NCI-H146 treated with DMSO at 0.1 percent for 48 hours (cell line): ENCODE measurements at regions not wholly inside any gene's neighbourhood (a gene's known extent, or its start where the extent isn't known, plus 50 kb on each side); places are given as distances from the start of the nearest gene placed in this dataset.
"Not testable (repeated sequence)": the region's sequence is repeated elsewhere in the genome, so short reads cannot be mapped to it uniquely, and the experiment has no call there.

ENCODE experiments used
- DNase-seq: peaks from one replicate; lab custom pipeline; 2025; ENCODE audit not compliant: unreplicated experiment; lab: John Stamatoyannopoulos, UW

GRCh38 chr4:159906517-159906916 lies 803.6 kb downstream of the RAPGEF2 start:
- no peak for DNase-seq

- DNase-seq: no peak
Observed at GRCh38 chr4:159910721-159911120, 807.8 kb downstream of the RAPGEF2 start.

GRCh38 chr4:159922119-159922518 lies 819.2 kb downstream of the RAPGEF2 start:
- DNase-seq: no peak

GRCh38 chr4:159925770-159926169 lies 822.9 kb downstream of the RAPGEF2 start:
- DNase-seq: no peak

DNA sequence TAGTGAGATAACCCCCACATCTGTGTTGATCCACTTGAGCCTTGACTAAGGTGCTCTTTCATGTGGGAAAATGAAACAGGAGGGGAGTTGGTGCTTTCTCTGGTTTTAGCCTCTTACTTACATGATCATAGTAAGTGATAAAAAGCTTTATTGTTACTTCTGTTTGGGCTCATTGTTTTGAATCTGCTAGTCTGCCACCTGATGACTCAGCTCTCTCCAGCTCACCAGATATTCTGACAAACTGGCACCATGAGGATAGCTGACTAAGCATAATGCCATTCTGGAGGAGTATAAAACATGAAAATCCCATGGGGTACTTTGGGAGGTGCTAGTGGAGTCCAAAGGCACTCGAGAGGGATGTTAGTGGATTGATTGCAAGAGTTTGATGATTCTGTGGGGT lies 824.0 kb downstream of the RAPGEF2 start:
- DNase-seq: no peak

DNA sequence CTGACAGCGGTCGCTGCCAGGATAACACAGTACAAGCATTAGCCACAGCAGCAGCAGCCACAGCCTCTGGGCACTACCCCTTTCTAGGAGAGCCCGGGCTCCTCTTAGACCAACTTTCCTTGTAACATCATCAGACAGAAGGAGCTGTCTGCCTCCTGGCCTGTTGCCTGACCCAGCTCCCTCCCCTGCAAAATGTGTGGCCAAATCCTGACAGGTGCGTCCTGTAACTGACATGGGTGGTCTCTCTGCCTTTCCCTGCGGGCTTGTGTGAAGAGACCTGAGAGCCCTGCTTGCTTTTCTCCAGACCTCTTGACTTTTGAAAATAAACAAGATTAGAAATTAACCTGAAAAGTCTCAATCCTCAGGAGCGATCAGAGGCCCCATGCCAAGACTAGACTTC lies 824.9 kb downstream of the RAPGEF2 start:
- no peak for DNase-seq

GRCh38 chr4:159934602-159935001 lies 831.7 kb downstream of the RAPGEF2 start:
- not testable (repeated sequence) for DNase-seq

DNA sequence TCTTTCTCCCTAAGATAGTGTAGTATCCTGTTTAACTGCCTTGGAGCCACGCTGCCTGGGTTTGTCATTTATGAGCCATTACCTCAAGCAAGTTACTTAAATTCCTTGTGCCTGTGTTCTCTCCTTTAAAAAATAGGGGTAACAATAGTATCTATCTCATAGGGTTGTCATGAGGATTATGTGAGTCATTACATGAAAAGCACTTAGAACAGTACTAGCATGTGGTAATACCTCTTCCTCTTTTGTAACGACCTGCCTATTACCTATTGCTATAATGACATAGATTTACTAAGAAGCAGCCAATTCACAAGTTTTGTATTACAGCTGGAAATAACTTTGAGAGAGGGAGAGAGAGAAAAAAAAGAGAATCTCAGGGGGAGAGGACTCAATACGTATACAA lies 834.7 kb downstream of the RAPGEF2 start:
- no peak for DNase-seq

DNA sequence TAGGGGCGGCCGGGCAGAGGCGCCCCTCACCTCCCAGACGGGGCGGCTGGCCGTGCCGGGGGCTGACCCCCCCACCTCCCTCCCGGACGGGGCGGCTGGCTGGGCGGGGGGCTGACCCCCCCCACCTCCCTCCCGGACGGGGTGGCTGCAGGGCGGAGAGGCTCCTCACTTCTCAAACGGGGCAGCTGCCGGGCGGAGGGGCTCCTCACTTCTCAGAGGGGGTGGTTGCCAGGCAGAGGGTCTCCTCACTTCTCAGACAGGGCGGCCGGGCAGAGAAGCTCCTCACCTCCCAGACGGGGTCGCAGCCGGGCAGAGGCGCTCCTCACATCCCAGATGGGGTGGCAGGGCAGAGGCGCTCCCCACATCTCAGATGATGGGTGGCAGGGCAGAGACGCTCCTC lies 836.8 kb downstream of the RAPGEF2 start:
- not testable (repeated sequence) for DNase-seq

DNA sequence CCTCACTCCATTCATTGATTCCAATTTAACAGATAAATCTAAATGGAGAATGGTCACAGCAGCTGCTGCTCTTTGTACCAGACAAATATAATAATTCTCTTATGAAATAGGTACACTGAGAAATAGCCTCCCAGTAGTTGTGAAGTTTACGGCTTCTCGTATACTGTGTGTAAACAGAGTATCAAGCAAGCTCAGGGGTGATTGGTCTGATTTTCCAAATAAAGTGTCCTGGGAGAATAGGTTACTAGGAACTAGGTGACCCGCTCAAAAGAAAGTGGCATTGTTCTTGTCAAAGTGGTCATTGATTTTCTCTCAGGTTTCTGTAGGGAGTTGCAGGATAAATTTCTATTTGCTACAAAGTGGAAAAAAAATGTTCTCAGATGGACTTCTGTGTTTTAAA lies 838.2 kb downstream of the RAPGEF2 start:
- DNase-seq: no peak

DNA sequence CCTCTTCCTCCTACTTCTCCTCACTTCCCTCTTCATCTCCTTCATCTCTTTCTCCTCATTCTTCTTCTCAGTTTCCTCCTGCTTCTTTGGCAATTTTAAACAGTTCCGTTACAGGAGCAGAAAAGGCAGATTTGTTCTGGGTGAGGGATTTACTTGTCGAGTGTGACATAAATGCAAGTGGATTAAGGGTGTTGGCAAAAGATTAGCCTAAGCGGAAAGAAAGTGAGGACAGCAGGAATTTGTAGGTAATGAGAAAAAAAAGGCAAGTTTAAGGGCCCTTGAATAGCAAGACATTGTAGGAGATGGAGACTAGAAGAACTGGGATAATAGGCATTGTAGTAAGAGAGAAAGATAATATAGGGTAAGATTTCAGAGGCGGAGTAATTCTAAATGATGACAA lies 841.6 kb downstream of the RAPGEF2 start:
- DNase-seq: no peak

- peak; percentile 7 for DNase-seq
Observed at GRCh38 chr4:159946983-159947615, 844.2 kb downstream of the RAPGEF2 start.

- DNase-seq: no peak
Observed at GRCh38 chr4:159950707-159951106, 847.8 kb downstream of the RAPGEF2 start.

GRCh38 chr4:159966746-159967145 lies 863.9 kb downstream of the RAPGEF2 start:
- no peak for DNase-seq

DNA sequence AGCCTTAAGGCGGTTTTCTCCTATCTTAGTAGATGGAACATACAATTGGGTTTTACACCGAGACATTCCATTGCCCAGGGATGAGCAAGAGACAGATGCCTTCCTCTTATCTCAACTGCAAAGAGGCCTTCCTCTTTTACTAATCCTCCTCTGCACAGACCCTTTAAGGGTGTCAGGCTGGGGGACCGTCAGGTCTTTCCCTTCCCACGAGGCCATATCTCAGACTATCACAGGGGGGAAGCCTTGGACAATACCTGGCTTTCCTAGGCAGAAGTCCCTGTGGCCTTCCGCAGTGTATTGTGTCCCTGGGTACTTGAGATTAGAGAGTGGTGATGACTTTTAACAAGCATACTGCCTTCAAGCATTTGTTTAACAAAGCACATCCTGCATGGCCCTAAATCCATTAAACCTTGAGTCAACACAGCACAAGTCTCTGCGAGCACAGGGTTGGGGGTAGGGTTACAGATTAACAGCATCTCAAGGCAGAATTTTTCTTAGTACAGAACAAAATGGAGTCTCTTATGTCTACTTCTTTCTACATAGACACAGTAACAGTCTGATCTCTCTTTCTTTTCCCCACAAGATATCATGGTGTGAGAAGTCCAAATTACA lies 874.1 kb downstream of the RAPGEF2 start:
- DNase-seq: not testable (repeated sequence)

DNA sequence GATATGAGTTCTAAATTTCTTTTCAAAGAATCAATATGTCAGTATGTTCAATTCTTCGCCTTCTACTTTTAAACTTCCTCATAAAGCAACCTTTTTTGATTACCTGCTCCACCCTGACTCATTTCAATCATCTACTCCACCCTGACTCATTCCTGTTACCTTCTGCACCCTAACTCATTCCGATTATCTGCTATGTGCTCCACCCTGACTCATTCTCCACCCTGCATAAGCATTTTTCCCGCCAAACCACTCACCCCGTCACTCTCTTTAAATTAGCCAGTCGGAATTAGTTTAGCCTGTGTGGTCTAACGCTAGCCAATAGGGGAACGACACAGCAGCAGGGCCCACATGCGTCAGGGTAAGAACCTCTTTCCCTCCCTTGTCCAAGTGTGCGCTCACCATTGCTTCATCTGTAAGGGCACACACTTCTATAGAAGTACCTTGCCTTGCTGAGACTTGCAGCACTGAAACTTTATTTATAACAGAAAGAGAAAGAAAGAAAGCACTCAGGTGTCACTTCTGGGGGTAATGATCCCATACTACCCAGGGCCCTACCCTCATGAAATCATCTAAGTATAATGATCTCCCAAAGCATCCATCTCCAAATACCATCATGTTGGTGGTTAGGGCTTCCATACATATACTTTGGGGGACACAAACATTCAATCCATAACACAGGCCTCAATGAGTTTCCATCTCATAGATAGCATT lies 875.2 kb downstream of the RAPGEF2 start:
- DNase-seq: no peak

DNA sequence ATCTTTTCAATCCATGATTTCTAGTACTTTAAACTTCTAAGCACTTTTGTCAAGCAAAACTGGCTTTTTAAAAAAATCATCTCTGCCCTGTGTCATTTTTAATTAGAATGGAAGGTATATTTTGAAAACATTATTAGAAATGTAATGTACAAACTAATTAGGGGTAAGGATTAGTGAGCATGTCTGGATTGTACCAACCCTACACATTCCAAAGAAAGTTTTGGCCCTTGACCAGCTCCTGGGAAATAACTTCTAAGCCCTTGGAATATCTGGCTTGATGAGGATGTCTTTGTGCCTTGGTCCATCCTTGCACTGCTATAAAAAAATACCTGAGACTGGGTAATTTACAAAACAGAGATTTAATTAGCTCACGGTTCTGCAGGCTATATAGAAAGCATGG lies 876.5 kb downstream of the RAPGEF2 start:
- DNase-seq: no peak

- no peak for DNase-seq
Observed at GRCh38 chr4:159979953-159980352, 877.1 kb downstream of the RAPGEF2 start.

DNA sequence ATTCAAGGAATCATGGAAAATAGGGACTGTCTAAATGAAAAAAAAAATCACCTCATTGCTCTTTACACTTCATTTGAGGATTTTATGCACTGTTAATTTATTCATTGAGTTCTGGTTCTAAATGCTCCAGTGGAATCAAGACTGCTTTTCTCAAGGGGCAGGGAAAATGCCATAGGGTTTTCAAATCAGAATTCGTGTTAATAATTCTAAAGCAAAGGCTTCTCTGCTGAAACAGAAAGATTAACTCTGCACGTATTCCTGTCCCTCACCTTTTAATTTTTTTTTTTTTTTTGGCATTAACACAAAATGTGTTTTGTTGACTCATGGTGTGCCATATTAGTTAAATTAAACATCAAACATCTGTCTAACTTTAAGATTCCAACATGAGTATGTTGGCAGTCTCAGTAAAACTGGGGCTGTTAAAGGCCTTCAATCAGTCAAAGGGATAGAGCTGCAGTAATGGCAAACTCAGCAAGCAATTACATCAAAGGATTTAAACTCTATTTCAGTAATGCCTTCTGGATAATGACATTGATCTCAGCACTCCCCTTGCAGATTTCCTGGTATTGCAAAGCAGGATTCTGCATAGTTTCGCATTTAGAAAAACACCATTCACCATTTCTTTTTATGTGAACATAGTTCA lies 878.1 kb downstream of the RAPGEF2 start:
- no peak for DNase-seq

GRCh38 chr4:159981469-159981856 lies 878.6 kb downstream of the RAPGEF2 start:
- no peak for DNase-seq

- DNase-seq: no peak
Observed at GRCh38 chr4:159983082-159983481, 880.2 kb downstream of the RAPGEF2 start.
